Retina (tissue), 1 donor: ENCODE measurements at regions not wholly inside any gene's neighbourhood (a gene's known extent, or its start where the extent isn't known, plus 50 kb on each side); places are given as distances from the start of the nearest gene placed in this dataset.

Experiments used
- DNase-seq: peaks from one replicate; pipeline ENCODE4 v3.0.0-alpha.2; 2016

DNA sequence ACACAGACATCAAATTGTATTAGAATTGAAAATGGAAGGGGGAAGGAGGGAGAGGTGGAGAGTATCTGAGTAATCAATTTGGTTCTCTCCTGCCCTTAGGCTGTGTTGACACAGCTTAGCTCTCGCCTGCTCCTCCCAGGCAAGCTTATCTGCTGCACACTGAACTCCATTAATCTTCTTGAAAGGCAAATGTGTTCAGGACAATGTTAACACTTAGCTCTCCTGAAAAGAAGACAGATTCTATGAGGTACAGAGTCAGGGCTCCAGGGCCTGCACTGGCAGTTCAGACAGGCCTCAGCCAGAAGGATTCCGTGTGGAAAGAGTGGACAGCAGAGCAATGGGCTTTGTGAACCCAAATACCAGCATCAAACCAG is 430.0 kb upstream of the TNP1 start:
- peak; percentile 49 for DNase-seq

DNA sequence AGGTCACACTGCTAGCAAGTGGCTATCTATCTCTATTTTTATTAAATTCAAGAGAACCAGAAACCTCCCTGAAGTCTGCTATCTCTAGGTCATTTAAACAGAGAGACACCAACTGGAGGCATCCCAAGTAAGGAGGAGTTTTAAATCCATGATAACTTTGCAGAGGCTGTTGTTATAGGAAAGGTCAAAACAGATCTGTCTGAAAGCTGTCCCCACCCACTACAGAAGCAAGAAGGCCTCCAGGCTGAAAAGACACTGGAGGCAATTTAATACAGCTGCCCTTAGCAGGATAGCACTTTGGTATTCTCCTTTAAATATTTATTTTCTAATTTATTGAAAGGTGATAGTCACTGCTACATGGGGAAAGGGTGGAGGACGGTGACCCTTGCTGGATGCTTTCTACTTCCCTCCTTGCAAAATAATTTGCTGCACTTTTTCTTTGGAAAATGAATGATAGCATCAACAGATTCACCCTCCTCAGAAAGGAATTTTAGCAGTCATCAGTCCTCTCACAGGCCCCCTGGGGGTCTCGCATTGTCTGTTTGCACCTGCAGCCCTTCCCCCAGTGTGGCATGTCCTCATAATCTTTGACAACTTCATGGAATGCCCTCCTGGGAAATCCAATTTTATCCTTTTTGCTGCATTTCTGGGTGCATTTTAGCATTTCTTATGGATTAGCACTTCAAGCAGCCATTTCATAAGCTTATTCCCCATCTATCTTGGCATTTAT is 429.5 kb upstream of the TNP1 start:
- DNase-seq, result peak; percentile 44

GRCh38 chr2:217288472-217289063 is 428.7 kb upstream of the TNP1 start:
- DNase-seq, result no peak

DNA sequence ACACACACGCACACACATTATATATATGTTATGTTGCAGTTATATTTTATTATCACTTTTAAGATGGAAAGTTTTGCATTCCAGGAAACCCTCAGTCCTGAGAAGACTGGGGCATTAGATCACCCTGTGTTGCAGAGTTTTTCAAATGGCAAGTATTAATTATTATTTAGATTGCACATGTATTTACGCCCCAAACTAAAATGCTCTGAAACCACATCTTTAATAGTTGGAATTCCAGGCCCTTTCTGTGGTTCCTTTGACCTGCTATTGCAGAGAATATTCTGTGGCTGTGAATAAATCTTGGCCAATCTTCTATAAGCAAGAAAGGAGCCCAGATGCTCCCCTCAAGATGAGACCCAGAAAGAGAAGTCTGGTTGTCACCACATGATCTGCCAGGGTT is 427.0 kb upstream of the TNP1 start:
- DNase-seq, result no peak

GRCh38 chr2:217285926-217286325 is 426.1 kb upstream of the TNP1 start:
- no peak for DNase-seq

DNA sequence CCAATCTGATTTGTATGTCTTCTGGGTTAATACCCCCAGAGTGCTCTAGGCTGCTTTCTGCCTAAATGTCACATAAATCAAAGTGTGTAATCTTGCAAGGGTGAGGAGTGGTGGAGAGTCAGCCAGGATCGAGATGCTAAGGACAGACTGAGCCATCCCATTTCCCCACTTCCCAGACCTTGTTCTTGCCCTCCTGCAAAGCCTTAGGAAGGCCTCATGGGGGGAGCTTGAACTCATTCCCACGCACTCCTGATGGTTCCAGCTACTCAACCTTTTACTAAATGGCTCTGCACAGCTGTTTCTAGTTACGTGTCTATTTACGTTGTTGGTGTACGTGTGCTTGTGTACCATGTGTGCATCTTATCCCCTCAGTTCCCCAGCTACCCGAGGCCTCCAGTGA is 423.6 kb upstream of the TNP1 start:
- DNase-seq, result no peak

GRCh38 chr2:217282531-217282930 is 422.7 kb upstream of the TNP1 start:
- DNase-seq, result no peak

DNA sequence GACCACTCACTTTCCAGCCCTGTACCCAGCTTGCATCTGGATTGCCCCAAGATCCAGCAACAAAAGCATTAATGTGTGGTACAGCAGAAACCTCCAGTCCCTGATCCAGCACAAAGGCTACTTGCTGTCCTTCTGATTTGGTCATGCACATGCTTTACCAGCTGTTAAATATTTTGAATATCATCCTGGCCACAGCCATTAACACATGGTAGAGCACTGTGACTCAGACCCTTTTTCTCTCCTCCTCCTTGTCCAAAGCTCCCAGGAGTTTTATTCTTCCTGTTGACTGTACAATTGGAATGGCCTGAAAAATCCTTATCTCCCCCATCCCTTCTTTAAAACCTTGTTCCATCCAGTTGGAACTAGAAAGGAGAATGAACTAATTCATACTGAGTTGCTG is 419.7 kb upstream of the TNP1 start:
- no peak for DNase-seq

- DNase-seq, result no peak
Measured at GRCh38 chr2:217279140-217279539, 419.3 kb upstream of the TNP1 start.

DNA sequence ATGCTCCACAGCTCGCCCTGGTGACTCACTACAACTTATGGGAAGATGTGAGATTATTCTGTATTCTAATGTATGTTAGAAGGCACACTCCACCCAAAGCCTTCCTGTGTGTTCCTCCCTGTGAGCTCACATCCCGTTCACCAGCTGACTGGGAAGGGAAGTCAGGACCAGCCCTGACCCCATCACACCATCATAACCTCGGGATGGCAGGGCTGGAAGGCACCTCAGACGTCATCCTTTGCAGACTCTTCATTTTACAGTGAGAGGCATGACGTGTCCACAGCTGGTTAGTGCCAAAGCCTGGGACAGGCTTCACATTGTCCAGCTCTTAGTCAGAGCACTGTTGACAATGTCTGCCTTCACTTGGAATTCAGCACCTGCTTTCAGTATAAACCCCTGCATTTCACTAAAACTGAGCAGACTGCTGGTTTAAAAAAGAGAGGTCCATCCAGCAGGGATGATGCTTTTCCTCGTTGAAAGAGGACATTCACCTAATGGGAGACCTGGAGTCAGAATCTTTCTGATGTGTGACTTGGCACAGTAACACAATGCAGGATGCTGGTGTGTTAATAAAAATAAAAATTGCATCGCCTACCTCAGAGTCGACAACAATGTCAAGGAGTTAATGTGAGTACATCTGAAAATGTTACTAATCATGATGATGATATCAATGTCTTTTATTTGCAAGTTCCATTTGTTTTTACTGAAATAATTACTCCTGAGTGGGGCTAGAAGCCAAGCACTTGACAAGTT is 418.0 kb upstream of the TNP1 start:
- no peak for DNase-seq

- DNase-seq, result no peak
Measured at GRCh38 chr2:217276433-217276832, 416.6 kb upstream of the TNP1 start.

GRCh38 chr2:217275091-217275490 is 415.2 kb upstream of the TNP1 start:
- no peak for DNase-seq

GRCh38 chr2:217274578-217274977 is 414.7 kb upstream of the TNP1 start:
- no peak for DNase-seq

GRCh38 chr2:217273851-217274250 is 414.0 kb upstream of the TNP1 start:
- DNase-seq, result no peak

DNA sequence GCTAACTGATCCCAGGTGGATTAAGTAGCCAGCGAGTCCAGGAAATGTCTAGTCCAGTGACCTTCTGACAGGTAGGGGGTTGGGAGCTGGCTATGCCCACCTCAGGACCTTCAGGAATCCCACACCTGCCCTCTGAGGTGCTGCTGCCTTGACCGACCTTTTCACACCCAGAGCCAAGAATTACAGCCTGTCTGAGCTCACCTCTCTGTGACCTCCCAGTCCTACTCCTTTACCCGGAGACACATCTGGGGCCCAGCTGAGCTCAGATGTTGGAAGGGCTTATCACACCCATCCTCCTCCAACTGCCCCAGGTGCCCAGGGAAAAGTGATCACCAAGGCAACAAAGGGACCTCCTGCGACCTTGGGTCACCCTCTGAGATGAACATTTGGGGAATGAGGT is 413.3 kb upstream of the TNP1 start:
- DNase-seq, result no peak

DNA sequence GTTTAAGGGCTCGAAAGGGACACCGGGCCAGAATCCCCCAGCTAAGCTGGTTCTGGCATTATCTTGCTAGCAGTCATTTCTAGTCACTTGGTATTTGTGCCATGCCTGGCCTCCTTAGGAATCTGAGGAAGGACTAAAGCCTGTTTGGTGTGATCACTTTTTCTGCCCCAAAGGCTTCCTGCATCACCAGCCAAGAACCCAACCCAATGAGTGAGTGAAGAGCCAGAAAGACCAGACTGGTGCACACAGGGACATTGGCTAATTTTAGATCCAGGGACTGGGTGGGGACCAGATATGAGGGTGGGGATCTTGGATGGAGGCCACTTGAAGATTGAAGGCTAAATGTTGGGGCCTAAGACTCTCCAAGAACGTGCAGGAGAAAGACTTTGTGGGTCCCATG is 411.9 kb upstream of the TNP1 start:
- no peak for DNase-seq

GRCh38 chr2:217270485-217271121 is 410.7 kb upstream of the TNP1 start:
- DNase-seq, result no peak

DNA sequence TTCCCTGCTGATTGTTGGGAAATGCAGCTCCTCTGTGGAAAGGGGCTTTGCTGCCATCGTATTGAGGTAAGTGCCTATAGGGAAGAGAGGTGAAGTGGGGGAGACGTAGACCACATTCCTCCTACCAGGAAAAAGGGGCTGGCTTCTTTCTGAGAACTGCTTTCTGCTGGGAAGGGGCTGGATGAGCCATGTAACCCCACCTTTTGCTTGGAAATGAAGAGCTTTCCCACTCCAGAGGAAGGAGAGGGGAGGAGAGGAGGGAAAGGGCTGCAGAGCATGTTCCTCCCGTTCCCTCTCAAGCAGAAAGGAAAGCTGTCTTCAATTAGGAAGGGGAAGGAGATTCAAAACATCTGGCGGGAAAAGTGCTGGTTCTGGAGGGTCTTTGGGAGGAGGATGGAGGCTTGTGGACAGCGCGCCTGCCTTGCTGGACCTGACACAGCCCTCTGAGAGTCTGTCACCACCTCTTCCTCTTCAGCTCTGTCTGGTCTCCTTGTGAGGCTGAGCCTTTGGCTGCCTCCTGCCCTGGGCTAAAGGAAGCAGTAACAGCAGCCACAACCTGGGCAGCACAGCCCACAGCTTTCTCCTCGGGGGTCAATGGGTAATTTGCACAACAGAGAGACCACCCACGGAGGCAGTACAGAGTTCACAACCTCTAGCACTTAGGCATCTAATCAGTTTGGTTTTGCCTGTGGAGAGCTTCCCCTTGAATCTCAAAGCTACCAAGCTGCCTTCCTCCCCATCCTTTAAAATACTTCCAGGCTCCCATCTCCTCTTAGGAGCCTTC is 410.0 kb upstream of the TNP1 start:
- DNase-seq, result peak; percentile 36

- no peak for DNase-seq
Measured at GRCh38 chr2:217268978-217269377, 409.1 kb upstream of the TNP1 start.

- no peak for DNase-seq
Measured at GRCh38 chr2:217267758-217268157, 407.9 kb upstream of the TNP1 start.

DNA sequence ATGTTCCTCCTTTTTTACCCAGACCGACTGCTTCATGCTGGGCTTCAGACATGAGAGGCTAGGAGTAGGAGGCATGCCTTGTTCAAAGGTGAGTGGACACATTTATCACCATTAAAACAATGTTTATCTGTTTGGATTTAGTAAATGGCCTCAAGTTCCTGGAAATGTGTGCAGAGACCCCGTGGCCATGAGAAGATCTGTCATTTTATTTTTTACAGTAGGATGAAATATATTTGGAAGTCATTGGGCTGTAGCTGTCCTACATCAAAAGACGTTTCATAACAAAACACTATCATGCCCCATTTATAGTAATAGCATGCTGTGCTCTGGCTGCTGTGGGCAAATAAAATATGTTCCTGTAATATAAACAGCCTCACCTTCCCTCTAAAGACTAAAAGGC is 403.9 kb upstream of the TNP1 start:
- DNase-seq, result no peak

DNA sequence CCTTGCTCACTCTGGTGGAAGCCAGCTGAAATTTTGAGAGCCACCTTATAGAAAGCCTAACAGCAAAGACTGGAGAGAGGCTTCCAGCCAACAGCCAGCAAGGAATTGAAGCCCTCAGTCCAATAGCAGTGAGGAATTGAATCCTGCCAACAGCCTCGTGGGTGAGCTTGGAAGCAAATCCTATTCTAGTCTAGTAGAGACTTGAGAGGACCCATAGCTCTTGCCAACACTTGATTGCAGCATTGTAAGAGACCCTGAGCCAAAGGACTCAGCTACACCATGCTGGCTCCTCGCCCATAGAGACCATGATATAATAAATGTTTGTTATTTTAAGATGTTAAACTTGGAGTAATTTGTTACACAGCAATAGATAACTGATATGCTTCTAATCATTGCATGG is 403.0 kb upstream of the TNP1 start:
- DNase-seq, result no peak

GRCh38 chr2:217261452-217261851 is 401.6 kb upstream of the TNP1 start:
- DNase-seq, result no peak
